ENCODE measurements at regions not wholly inside any gene's neighbourhood (a gene's known extent, or its start where the extent isn't known, plus 50 kb on each side); places are given as distances from the start of the nearest gene placed in this dataset.

DNA sequence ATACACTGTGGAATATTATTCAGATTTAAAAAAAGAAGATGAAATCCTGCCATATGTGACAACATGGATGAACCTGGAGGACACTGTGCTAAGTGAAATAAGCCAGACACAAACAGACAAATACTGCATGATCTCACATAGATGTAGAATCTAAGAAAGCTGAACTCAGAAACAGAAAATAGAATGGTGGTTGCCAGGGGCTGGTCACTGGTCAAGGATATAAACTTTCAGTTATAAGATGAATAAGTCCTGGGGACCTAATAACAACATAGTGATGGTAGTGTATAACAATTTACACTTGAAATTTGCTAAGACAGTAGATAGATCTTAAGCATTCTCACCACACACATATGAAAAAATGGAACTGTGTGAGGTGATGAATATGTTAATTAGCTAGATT, 161.3 kb upstream of the TMCC3 start:
- DNase-seq (no peak), ATAC-seq (no peak)
- peaks cover 7% of the 10 kb centered on the region for H3K27me3 Mint-ChIP-seq
- H3K27ac Mint-ChIP-seq: no peak overlapping the region
- peaks cover 5% of the 10 kb centered on the region for H3K4me1 Mint-ChIP-seq
- peaks cover 18 to 22% of the 10 kb centered on the region in 2 donors for H3K9me3 Mint-ChIP-seq
- no peak overlapping the region for H3K4me3 Mint-ChIP-seq

DNA sequence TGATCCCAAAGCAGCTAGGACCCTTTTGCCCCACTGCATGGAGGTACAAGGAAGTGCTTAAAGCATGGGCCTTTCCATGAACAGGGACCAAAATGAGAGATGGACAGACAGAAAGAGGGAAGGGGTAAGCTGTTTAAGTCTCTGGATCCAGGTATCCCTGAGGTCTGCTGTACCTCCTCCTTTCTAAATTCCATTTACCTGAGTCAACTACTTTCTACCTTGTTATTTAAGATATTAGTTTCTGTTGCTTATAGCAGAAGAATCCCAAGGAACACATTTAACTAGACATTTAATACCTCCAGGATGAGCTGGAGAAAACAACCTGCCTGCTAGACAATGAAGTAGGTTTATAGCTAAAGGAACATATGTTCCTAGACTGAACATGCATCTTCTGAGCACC, 157.6 kb upstream of the TMCC3 start:
- H3K27me3 Mint-ChIP-seq: no peaks in the 10 kb centered on the region
- no peak overlapping the region for H3K4me3 Mint-ChIP-seq
- DNase-seq: no peak
- no peak for ATAC-seq
- no peaks in the 10 kb centered on the region for H3K4me1 Mint-ChIP-seq
- H3K27ac Mint-ChIP-seq: no peak overlapping the region
- H3K9me3 Mint-ChIP-seq: peaks cover 6 to 17% of the 10 kb centered on the region in 2 donors

DNA sequence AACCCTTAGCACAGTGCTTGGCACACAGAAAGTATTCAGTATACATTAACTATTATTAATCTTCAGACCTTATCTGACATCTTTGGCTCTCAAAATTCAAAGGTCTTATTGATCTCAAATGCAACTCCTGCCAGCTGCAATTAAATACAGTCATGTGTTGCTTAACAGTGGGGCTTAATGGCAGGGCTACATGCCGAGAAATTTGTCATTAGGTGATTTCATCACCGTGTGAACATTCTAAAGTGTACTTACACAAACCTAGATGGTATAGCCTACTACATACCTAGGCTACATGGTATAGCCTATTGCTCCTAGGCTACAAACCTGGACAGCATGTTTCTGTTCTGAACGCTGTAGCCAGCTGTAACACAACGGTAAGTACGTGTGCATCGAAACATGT, 156.3 kb upstream of the TMCC3 start:
- ATAC-seq (no peak), DNase-seq (no peak)
- no peak overlapping the region for H3K4me3 Mint-ChIP-seq
- no peaks in the 10 kb centered on the region for H3K4me1 Mint-ChIP-seq
- peaks cover 0 to 14% of the 10 kb centered on the region in 2 donors for H3K9me3 Mint-ChIP-seq
- H3K27ac Mint-ChIP-seq: no peak overlapping the region
- no peaks in the 10 kb centered on the region for H3K27me3 Mint-ChIP-seq

DNA sequence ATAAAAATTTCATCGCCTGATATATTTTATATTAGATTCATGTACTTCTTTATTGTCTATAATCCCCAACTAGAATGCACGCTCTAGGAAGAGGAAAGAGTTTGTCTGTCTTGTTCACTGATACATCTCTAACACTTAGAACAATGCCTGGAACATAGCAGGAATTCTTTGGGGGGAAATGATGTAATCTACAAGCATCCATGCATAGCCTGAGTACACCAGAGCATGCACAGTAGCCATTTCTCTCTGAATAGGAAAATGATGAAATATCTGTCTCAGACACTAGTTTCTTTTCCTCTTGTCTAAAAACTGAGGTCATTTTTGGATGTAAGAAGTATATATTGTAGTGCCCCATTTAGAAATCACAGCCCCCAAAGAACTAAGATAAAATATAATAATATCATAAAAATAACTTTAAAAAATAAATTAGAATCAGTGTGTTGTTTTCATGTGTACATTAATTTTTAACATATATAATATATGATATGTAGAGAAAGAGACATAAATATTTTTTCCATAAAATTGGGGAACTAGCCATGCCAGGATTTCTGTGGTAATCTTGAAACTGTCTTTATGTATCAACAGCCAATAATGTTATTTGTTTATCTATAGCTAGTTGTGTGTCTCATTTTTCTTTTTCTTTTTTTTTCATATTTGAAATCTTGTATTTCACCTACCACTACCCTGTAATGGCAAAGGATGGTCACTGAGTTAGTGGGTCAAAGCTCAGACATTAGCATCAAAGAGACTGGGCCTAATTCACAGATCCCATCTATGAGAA, 155.6 kb upstream of the TMCC3 start:
- no peak overlapping the region for H3K4me3 Mint-ChIP-seq
- DNase-seq: no peak
- H3K4me1 Mint-ChIP-seq: no peaks in the 10 kb centered on the region
- peaks cover 0 to 14% of the 10 kb centered on the region in 2 donors for H3K9me3 Mint-ChIP-seq
- H3K27me3 Mint-ChIP-seq: no peaks in the 10 kb centered on the region
- no peak overlapping the region for H3K27ac Mint-ChIP-seq
- ATAC-seq: no peak

DNA sequence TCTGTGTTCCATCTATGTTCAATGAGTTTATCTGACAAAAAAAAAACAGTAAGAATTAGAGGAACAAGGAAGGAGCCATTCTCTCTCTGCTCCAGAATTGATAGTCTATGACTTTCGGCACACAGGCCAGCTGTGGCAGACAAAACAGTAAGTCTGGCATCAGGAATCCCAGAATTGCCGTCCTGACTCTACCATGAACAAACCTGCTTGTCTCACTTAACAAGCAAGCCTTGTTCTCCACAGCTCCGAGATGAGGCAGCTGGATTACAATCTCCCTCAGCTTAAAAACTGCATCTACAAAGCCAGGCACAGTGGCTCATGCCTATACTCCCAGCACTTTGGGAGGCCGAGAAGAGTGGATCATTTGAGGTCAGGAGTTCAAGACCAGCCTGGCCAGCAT, 153.6 kb upstream of the TMCC3 start:
- no peaks in the 10 kb centered on the region for H3K4me1 Mint-ChIP-seq
- no peak overlapping the region for H3K27ac Mint-ChIP-seq
- DNase-seq (no peak), ATAC-seq (no peak)
- H3K9me3 Mint-ChIP-seq: peaks cover 0 to 7% of the 10 kb centered on the region in 2 donors
- H3K27me3 Mint-ChIP-seq: no peaks in the 10 kb centered on the region
- no peak overlapping the region for H3K4me3 Mint-ChIP-seq

DNA sequence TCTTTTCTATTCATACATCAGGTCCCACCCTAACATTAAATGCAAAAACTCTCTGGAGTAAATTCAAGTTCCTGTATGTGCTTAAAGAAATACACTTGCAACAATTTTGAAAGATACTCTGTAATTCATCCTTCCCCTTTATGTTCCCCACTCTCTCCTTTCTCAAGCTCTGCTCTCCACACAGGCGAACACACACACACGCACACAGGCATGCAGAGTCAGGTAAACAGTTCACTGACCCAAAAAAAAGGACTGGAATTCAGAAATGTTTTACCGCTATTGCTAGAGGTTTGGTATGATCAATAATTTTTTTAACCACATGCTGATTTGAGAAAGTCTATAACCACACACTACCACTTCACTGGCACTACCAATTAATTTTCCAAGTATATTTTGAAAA, 152.4 kb upstream of the TMCC3 start:
- H3K9me3 Mint-ChIP-seq: peaks cover 0 to 7% of the 10 kb centered on the region in 2 donors
- no peak for ATAC-seq
- no peak overlapping the region for H3K4me3 Mint-ChIP-seq
- no peaks in the 10 kb centered on the region for H3K4me1 Mint-ChIP-seq
- no peak overlapping the region for H3K27ac Mint-ChIP-seq
- DNase-seq: no peak
- no peaks in the 10 kb centered on the region for H3K27me3 Mint-ChIP-seq

DNA sequence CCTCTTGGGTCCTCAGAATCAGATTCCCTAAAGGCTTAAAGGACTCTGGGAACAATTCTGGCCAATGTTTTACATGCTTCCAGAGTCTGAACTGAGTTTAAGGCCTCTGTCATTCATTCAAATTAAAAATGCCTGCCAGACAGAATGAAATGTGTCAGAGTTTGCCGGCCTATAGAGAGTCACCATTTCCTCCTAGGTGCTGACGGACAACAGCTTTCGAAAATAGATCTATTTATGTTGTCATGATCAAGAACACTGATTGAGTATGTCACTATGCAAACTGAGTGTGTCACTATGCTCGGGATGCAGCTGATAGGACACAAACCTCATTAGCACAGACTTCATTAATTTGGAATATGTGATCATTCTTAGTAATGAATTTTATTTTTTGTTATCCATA, 151.4 kb upstream of the TMCC3 start:
- ATAC-seq (no peak), DNase-seq (no peak)
- H3K27ac Mint-ChIP-seq: no peak overlapping the region
- peaks cover 0 to 7% of the 10 kb centered on the region in 2 donors for H3K9me3 Mint-ChIP-seq
- H3K27me3 Mint-ChIP-seq: no peaks in the 10 kb centered on the region
- H3K4me3 Mint-ChIP-seq: no peak overlapping the region
- no peaks in the 10 kb centered on the region for H3K4me1 Mint-ChIP-seq

DNA sequence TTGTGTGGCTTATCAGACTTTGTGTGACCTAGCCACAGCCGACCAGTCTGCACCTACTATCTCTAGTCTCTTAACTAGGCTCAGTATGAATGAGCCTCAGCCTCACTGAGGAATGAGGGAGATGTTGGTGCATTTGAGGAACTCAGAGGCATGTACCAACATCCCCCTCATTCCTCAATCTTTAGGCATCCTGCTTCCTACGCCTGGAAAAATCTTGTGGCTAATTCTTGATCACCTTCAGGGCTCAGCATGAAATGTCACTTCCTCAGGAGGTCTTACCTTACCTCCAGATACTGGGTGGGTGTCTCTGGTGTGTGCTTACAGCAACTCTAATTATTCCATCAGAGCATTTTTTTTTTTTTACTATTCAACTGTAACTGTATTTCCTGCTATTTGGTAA, 148.8 kb upstream of the TMCC3 start:
- Mint-ChIP-seq H3K4me1 (peaks cover 6% of the 10 kb centered on the region), H3K27ac (no peak overlapping the region), H3K27me3 (no peaks in the 10 kb centered on the region), H3K9me3 (no peaks in the 10 kb centered on the region), H3K4me3 (no peak overlapping the region)
- DNase-seq: no peak
- no peak for ATAC-seq

DNA sequence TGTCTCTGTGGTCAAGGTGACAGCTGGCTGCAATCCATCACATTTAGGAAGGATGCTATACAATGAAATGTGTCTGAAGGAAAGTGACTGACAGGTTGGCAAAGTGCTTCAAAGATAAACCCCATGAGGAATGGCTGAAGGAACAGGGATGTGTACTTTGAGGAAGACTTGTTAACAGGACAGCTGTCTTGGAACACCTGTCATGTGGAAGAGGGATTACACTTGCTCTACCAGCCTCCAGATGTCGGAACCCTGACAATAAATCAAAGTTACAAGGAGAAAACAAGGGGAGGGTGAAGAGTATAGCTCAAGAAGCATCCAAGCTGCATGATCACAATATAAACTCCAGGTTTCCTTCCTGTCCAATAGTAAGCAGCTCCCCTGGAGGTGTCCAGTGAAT, 147.8 kb upstream of the TMCC3 start:
- Mint-ChIP-seq H3K27ac (no peak overlapping the region), H3K4me1 (peaks cover 6% of the 10 kb centered on the region), H3K9me3 (no peaks in the 10 kb centered on the region), H3K4me3 (no peak overlapping the region), H3K27me3 (no peaks in the 10 kb centered on the region)
- ATAC-seq: no peak
- no peak for DNase-seq

DNA sequence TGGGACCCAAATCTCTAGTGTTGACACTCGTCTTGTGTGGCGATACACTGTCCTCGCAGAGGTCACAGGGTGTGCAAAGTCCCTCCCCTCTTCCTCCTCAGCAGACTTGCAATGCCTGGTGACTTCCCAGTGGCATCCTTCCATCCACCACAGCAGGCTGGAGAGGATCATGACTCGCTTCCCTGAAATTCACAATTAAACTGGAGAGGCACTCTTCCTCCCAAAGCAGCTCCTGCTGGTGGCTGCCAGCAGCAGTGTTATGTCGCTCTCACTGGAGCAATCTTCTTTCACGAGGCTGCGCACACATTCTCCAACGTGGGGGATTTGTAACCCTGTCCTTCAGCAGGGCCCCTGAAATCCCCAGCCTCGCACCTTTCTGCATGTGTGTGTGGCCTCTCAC, 145.2 kb upstream of the TMCC3 start:
- DNase-seq: no peak
- Mint-ChIP-seq H3K4me3 (no peak overlapping the region), H3K9me3 (no peaks in the 10 kb centered on the region), H3K27me3 (peaks cover 3% of the 10 kb centered on the region), H3K4me1 (peaks cover 6% of the 10 kb centered on the region), H3K27ac (no peak overlapping the region)
- no peak for ATAC-seq

DNA sequence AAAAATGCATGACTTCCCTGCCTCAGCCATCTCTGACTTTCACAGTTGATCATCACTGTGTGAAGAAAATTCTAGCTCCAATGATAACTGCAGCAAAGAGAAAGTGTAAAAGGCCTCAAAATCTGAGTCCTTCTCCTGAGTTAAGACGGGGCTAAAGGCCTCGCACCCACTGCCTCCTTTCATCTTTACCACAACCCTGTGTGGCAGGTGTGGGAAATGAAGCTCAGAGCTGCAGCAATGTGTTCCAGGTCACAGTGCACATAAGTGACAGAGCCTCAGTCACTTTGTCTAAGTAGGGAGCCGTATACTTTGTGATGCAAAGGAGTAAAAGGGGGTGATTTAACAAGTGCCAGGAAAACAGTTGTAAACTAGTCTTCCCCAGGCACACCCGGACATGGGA, 144.7 kb upstream of the TMCC3 start:
- DNase-seq (no peak), ATAC-seq (no peak)
- peaks cover 6% of the 10 kb centered on the region for H3K4me1 Mint-ChIP-seq
- H3K9me3 Mint-ChIP-seq: no peaks in the 10 kb centered on the region
- no peak overlapping the region for H3K4me3 Mint-ChIP-seq
- H3K27ac Mint-ChIP-seq: no peak overlapping the region
- H3K27me3 Mint-ChIP-seq: peaks cover 8% of the 10 kb centered on the region

DNA sequence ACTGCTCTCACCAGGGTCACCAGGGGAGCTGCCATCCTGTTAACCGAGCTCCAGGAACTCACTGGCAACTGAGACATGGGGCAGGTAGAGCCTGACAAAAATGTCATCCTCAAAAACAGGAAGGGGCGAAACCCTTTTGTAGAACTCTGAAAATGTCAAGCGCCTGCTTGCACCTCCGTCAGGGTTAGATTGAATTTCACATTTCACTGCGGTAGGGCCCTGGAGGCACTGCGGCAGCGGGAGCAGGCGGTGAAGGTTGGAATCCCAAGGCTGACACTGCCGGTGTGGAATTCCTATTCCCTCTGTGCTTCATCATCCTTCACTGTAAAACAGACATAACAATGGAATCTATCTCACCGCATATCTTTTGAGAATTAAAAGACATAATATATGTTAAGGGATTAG, 142.8 kb upstream of the TMCC3 start:
- Mint-ChIP-seq H3K27ac (no peak overlapping the region), H3K9me3 (no peaks in the 10 kb centered on the region), H3K27me3 (peaks cover 8% of the 10 kb centered on the region), H3K4me3 (no peak overlapping the region), H3K4me1 (peaks cover 6% of the 10 kb centered on the region)
- ATAC-seq (no peak), DNase-seq (no peak)

DNA sequence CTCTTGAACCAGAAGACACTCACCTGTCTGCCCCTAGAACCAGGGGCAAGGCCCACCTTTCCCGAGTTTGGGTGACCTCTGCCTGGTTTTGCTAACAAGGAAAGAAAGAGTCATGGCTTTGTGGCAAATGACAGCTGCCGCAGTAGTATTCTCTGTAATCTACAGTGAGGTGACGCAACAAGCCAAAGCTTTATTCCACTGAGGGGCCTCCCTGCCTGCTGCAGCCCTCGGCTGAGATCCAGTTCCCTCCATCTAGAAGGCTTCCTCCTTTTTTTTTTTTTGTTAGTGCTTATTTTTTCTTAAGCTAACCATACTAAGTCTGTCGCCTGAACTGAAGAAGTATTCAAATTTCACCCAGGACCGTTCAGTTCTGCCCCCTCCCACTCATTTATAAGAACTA, 142.3 kb upstream of the TMCC3 start:
- H3K27ac Mint-ChIP-seq: no peak overlapping the region
- peaks cover 8% of the 10 kb centered on the region for H3K27me3 Mint-ChIP-seq
- DNase-seq: no peak
- ATAC-seq: no peak
- no peaks in the 10 kb centered on the region for H3K9me3 Mint-ChIP-seq
- peaks cover 6% of the 10 kb centered on the region for H3K4me1 Mint-ChIP-seq
- no peak overlapping the region for H3K4me3 Mint-ChIP-seq

DNA sequence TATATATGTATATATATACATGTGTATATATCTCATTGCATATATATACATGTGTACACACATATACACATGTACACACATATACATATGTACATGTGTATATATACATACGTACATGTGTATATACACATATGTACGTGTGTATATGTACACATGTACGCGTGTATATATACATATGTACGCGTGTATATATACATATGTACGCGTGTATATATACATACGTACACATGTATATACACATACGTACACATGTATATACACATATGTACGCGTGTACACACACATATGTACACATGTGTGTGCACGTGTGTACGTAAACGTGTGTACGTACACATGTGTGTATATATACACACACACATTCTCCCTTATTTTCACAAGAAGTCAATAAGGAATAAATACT, 141.6 kb upstream of the TMCC3 start:
- Mint-ChIP-seq H3K9me3 (no peaks in the 10 kb centered on the region), H3K4me1 (peaks cover 6% of the 10 kb centered on the region), H3K27ac (no peak overlapping the region), H3K27me3 (peaks cover 8% of the 10 kb centered on the region), H3K4me3 (no peak overlapping the region)
- no peak for DNase-seq
- ATAC-seq: no peak

DNA sequence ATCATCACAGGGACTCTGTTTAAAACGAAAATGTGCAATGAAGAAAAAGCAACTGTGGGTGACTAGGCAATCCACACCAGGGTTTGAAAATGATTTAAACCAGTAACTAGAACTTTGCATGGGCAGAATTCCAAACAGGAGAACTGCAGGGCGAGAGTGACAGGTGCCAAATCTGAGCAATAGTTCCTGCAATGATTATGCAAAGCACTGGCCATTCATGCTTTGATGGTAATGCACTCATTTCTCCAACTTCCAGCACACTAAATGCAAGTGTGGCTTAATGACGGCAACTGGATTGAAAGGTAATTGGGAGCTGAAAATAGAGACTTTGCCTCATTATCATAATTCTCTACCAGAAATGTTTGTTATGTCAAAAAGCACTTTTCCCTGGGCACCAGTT, 140.5 kb upstream of the TMCC3 start:
- peaks cover 8% of the 10 kb centered on the region for H3K27me3 Mint-ChIP-seq
- no peak overlapping the region for H3K27ac Mint-ChIP-seq
- H3K4me1 Mint-ChIP-seq: peaks cover 6% of the 10 kb centered on the region
- no peak for DNase-seq
- no peak for ATAC-seq
- no peaks in the 10 kb centered on the region for H3K9me3 Mint-ChIP-seq
- no peak overlapping the region for H3K4me3 Mint-ChIP-seq

DNA sequence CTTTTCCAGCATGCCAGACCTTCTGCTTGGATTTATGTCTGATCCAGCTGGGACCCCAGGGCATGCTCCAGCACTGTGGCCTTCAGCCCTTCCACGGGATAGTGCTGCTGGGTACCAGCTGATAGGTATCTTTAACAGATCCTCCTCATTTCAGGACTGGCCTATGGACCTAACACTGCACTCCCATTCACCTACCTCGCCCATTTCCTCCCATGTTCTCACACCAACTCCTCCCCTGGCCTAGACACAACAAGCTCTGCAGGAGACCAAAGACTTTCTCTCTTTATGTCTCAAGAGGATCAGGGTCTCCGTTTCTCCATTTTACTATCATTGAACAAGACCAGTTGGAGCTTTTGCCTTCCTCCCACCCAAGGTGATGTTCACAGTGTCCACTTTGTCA, 140.0 kb upstream of the TMCC3 start:
- peaks cover 8% of the 10 kb centered on the region for H3K27me3 Mint-ChIP-seq

More for the DNA sequence above, 140.0 kb upstream of the TMCC3 start:
- H3K4me3 Mint-ChIP-seq: no peak overlapping the region
- ATAC-seq: no peak
- no peaks in the 10 kb centered on the region for H3K9me3 Mint-ChIP-seq
- H3K27ac Mint-ChIP-seq: no peak overlapping the region
- no peak for DNase-seq
- peaks cover 6% of the 10 kb centered on the region for H3K4me1 Mint-ChIP-seq
